Activated naive CD4-positive, alpha-beta T cell treated with anti-CD3 and anti-CD28 coated beads, Interleukin-2, amount 10 ng/mL, durations not matched to agents 7 days and 5 days (primary cell): ENCODE measurements at regions not wholly inside any gene's neighbourhood (a gene's known extent, or its start where the extent isn't known, plus 50 kb on each side); places are given as distances from the start of the nearest gene placed in this dataset.

Experiments used
- CTCF ChIA-PET: fragments of 350-600 bp; sonication (Branson Sonifier 250); formaldehyde crosslinking; loops from one replicate; lab custom pipeline; 2021; ENCODE audit warnings: antibody characterized with exemption; lab: Charles Lee
- DNase-seq: peaks from one replicate; pipeline ENCODE4 v3.0.0-alpha.2; 2020
- H3K27ac Mint-ChIP-seq: one replicate; pipeline ENCODE4 v1.8.0; 2021; ENCODE audit warnings: mild to moderate bottlenecking, moderate library complexity, mixed read lengths
- H3K27me3 Mint-ChIP-seq: one replicate; pipeline ENCODE4 v1.8.0; 2021; ENCODE audit warnings: mild to moderate bottlenecking, mixed read lengths
- H3K36me3 Mint-ChIP-seq: one replicate; pipeline ENCODE4 v1.8.0; 2021; ENCODE audit warnings: mixed read lengths
- H3K4me1 Mint-ChIP-seq: one replicate; pipeline ENCODE4 v1.8.0; 2021; ENCODE audit warnings: mixed read lengths
- H3K4me3 Mint-ChIP-seq: one replicate; pipeline ENCODE4 v1.8.0; 2021; ENCODE audit warnings: mild to moderate bottlenecking, moderate library complexity, mixed read lengths
- H3K9me3 Mint-ChIP-seq: one replicate; pipeline ENCODE4 v1.8.0; 2021; ENCODE audit warnings: mixed read lengths

DNA sequence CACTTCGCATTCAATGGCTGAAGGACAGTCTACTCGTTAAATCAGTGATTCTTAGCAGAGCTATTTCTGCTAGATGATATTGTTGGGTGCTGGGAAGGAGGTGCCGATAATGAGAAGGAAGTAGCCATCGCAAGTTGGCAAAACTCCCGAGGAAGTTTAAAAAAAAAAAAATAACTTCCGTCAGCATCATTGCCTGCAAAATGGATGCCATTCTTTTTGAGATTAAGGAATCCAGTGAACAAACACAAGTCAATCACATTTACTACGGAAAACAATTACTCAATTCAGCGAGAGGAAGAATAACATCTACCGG lies 74.4 kb upstream of the SFMBT2 start:
- H3K27ac Mint-ChIP-seq, result peak overlapping the region; percentile 95
- H3K4me3 Mint-ChIP-seq, result peak overlapping the region; percentile 49
- CTCF ChIA-PET, result interaction anchor here (0.8 to 1.6 kb wide), 2 partner anchors 13 to 202 kb away, joined by 3 read pairs; no protein-coding TSS in a partner anchor
- H3K27me3 Mint-ChIP-seq, result no peaks in the 10 kb centered on the region
- peaks cover 83% of the 10 kb centered on the region for H3K4me1 Mint-ChIP-seq
- peaks cover 11% of the 10 kb centered on the region for H3K9me3 Mint-ChIP-seq
- DNase-seq, result no peak
- H3K36me3 Mint-ChIP-seq, result peaks cover 21% of the 10 kb centered on the region

DNA sequence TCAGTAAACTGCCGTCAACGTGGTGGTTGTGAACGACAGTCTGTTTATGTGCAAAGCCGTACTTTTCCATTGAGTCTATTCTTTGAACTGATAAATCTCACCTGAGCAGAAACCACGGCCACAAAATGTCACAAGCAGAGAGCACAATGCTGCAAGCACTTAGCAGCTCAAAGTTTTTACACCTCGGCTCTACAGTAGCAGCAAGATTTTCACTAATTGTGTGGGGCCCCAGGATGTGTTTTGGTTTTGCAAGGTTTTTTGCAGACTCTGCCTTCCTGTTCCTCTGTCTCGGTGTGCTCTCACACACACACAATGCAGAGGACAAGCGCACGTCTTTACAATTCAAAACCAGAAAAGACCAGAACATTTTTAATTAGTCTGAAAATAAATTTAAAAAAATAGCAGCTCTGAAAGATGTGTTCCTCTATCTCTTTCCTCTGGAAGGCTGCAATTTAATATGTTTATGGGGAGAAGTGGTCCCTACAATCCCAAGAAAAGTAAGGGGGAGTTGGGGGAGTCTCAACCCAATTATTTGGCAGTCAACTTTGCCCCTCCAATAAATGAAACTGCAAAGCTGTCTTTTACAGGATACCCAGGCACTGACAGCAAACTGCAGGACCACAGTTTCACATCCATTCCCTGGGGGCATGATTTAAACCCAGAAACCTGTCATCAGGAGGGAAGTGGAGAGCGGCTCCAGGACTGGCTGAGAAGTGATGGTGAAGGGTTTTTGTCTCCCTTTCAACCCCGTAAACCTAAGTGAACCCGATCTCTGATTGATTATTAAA lies 73.8 kb upstream of the SFMBT2 start:
- Mint-ChIP-seq H3K36me3 (peaks cover 21% of the 10 kb centered on the region), H3K4me1 (peaks cover 86% of the 10 kb centered on the region), H3K9me3 (peaks cover 11% of the 10 kb centered on the region), H3K4me3 (peak overlapping the region; percentile 49), H3K27me3 (no peaks in the 10 kb centered on the region), H3K27ac (peak overlapping the region; percentile 95)
- CTCF ChIA-PET, result interaction anchor here (0.8 to 1.6 kb wide), 2 partner anchors 12 to 203 kb away, joined by 3 read pairs; no protein-coding TSS in a partner anchor
- peak; percentile 81 for DNase-seq

DNA sequence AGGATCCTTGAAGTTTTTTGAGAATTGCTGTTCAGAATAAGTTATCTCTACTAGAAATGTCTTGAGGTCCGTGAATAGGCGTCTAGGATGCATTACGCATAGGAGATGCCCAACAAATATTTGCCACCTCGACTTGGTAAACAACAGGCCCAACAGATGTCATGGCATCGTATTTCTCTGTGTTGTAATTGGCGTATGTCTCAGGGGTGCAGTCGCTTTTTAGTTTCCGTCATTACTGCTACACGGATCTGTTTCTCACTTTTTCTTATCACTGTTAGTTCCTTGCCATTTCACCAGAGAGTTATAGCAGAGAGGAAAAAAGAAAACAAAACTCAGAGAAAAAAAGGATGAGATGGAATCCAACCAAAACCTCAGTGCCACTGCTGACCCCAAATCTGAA lies 73.0 kb upstream of the SFMBT2 start:
- no peak for DNase-seq
- Mint-ChIP-seq H3K27ac (peak overlapping the region; percentile 95), H3K36me3 (peaks cover 21% of the 10 kb centered on the region), H3K4me1 (peaks cover 86% of the 10 kb centered on the region), H3K4me3 (peak overlapping the region; percentile 44), H3K27me3 (no peaks in the 10 kb centered on the region), H3K9me3 (peaks cover 11% of the 10 kb centered on the region)
- CTCF ChIA-PET, result interaction anchor here (1.6 kb wide), 1 partner anchor 11 kb away, joined by 3 read pairs; no protein-coding TSS in a partner anchor

DNA sequence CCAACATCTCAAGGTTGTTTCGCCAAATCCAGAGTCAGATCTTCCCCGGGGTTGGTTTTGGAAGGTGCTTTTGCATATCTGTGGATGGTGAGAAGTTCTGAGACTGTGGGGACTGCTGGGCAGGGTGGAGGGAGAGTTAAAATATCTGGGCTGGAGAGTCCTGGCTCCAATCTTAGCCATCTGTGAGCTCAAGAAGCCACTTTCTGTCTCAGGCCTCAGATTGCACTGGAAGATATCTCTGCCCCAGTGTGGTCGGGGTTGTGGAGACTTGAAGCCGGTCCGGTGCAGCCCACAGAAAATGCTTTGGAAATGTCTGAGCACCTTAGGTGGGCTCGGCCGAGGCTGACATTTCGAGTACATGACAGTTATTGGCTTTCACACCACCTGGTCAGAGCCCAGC lies 72.2 kb upstream of the SFMBT2 start:
- Mint-ChIP-seq H3K9me3 (peaks cover 11% of the 10 kb centered on the region), H3K36me3 (peaks cover 20% of the 10 kb centered on the region), H3K4me3 (no peak overlapping the region), H3K27me3 (no peaks in the 10 kb centered on the region), H3K27ac (peak overlapping the region; percentile 95), H3K4me1 (peaks cover 84% of the 10 kb centered on the region)
- DNase-seq, result no peak
- CTCF ChIA-PET, result interaction anchor here (1.0 kb wide), 2 partner anchors 9 to 42 kb away, joined by 3 read pairs; no protein-coding TSS in a partner anchor

DNA sequence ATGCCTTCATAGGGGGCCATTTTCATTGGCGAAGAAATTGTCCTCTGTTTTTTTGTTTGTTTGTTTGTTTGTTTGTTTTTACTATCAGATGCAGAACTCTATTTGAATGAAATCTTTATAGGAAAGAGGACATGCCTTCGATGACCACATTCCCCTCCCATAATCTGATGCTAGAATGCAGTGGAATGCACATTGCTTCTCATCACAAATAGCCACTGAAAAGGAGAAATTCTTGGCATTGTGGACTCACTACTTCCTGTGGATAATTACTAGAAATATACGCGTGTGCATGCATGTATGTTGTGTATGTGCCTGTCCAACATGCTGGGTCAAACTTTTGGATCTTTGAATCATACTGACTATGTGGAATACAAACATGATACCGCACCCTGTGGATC lies 70.5 kb upstream of the SFMBT2 start:
- Mint-ChIP-seq H3K4me1 (peaks cover 79% of the 10 kb centered on the region), H3K4me3 (no peak overlapping the region), H3K9me3 (peaks cover 4% of the 10 kb centered on the region), H3K27ac (peak overlapping the region; percentile 95), H3K36me3 (peaks cover 13% of the 10 kb centered on the region), H3K27me3 (no peaks in the 10 kb centered on the region)
- CTCF ChIA-PET, result no interaction called here
- no peak for DNase-seq

DNA sequence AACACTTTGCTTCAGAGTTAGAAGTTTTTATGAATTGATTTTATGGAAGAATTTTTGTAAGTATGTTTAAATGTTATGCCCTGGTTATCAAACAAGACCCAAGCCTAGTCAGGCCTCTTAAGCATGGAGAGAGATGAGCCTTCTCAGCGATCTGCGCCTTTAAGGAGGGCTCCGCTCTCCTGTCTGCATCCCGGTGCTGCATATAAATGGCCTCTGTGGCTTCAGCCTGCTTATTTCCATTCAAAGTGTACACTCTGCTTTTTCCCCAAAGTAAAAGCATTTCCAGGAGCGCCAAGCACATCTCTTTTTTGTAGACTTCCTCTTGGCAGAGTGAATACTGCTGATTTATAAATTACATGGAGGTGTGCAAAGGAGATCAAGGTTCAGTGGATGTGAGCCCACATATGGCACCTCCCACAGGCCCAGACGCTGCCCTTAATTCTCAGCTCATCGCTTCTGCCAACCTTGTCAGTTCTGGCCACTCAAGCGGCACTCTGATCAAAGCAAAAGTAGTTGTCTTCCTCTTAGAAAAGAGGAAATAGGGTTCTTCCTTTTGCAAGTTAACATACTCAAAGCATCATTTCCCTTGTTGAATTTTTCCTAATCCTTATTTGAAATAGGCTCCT lies 70.0 kb upstream of the SFMBT2 start:
- Mint-ChIP-seq H3K36me3 (peaks cover 11% of the 10 kb centered on the region), H3K27ac (peak overlapping the region; percentile 82), H3K4me3 (no peak overlapping the region), H3K27me3 (peaks cover 1% of the 10 kb centered on the region), H3K4me1 (peaks cover 76% of the 10 kb centered on the region), H3K9me3 (peaks cover 4% of the 10 kb centered on the region)
- CTCF ChIA-PET, result no interaction called here
- DNase-seq, result peak; percentile 25

DNA sequence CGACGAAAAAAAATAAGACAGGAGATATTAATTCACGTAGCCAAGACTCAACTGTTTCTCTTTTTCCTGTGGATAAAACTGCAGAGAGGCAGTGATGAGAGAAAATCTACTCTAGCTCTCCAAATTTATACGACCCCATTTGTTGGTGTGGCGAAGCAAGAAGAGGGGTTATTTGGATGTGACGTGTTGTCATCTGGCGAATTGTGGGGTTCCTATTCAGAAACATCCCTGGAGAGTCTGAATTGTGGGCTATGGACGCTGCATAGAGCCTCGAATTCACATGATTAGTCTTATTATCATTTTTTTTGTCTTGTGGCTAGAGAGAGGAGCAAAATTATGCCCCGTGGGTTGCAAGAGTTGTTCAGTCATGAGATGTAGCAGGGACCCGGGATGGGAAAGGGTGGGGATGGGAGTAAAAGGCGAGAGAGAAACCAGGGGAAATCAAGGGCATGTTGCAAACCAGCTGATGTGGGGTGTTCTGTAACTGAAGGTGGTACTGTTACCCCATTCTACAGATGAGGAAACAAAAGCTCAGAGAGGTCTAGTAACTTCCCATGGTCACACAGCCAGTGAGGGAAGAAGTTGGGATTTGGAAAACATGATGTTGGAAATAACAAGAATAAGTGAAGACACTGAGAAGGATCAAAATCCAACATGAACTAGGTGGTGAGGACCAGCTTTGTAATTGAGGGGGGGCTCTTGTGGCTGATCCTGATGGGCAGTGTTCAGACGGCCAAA lies 69.2 kb upstream of the SFMBT2 start:
- Mint-ChIP-seq H3K36me3 (peaks cover 7% of the 10 kb centered on the region), H3K27me3 (peaks cover 7% of the 10 kb centered on the region), H3K27ac (peak overlapping the region; percentile 66), H3K4me3 (no peak overlapping the region), H3K4me1 (peaks cover 72% of the 10 kb centered on the region), H3K9me3 (peaks cover 2% of the 10 kb centered on the region)
- CTCF ChIA-PET, result no interaction called here
- DNase-seq, result no peak

DNA sequence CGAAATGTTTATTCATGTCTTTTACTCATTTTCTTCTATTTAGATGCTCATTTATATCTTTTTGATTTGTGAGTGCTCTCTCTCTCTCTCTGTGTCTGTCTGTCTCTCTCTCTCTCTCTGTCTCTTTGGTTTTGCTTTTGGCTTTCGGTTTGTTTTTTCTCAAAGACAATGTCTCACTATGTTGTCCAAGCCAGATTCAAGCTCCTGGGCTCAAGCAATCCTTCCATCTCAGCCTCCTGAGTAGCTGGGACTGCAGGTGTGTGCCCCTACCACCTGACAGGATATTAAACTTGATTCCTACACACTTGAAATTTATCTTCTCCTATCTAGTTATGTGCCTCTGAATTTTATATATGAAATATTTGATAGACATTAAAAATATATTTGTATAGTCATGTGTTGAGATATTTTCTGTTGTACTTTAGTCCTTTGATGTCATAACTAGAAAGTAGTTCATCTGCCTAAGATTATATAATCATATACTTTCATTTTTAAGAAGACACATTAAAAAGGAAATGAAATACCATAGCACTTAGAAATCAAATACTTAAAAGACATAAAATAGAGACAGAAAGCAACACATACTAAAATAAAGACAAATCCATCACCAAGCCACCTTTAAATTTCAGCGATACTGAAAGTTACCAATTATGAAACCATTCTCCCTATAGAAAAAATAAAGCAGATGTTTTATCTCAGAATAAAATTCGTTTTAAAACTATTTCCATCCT lies 68.1 kb upstream of the SFMBT2 start:
- Mint-ChIP-seq H3K9me3 (peaks cover 2% of the 10 kb centered on the region), H3K27me3 (peaks cover 7% of the 10 kb centered on the region), H3K36me3 (peaks cover 7% of the 10 kb centered on the region), H3K4me1 (peaks cover 62% of the 10 kb centered on the region), H3K4me3 (no peak overlapping the region), H3K27ac (peak overlapping the region; percentile 75)
- DNase-seq, result no peak
- CTCF ChIA-PET, result no interaction called here

DNA sequence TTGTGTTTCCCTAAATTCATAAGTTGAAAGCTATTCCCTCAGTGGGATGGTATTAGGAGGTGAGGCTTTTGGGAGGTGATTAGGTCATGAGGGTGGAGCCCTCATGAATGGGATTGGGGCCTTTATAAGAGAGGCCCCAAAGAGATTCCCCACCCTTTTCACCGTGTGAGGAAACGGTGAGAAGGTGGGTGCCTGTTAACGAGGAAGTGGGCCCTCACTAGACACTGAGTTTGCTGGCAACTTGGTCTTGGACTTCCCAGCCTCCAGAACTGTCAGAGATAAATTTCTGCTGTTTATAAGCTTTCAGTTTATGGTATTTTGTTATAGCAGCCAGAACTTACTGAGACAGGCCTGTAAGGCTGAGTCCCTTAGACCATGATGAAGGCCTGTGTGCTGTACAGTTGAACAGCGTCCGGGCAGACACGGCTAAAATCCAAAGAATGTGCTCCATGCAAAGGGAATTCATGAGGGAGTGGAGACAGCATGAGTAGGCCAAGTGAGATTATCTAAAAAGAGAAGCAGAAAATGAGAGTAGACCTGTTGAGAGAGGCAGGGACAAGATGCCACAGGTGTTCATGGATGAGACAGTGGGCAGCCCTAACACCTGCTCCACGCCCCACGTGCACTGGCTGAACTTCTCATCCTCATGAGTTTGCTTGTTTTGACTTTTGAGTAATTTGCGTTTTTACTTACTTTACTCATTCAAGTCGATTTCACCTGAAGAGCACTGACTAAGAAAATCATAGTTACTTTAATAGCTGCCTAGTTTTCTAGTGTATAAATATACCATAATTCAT lies 66.9 kb upstream of the SFMBT2 start:
- CTCF ChIA-PET, result no interaction called here
- Mint-ChIP-seq H3K27me3 (peaks cover 7% of the 10 kb centered on the region), H3K4me1 (peaks cover 56% of the 10 kb centered on the region), H3K27ac (no peak overlapping the region), H3K36me3 (peaks cover 4% of the 10 kb centered on the region), H3K4me3 (no peak overlapping the region), H3K9me3 (no peaks in the 10 kb centered on the region)
- DNase-seq, result no peak

DNA sequence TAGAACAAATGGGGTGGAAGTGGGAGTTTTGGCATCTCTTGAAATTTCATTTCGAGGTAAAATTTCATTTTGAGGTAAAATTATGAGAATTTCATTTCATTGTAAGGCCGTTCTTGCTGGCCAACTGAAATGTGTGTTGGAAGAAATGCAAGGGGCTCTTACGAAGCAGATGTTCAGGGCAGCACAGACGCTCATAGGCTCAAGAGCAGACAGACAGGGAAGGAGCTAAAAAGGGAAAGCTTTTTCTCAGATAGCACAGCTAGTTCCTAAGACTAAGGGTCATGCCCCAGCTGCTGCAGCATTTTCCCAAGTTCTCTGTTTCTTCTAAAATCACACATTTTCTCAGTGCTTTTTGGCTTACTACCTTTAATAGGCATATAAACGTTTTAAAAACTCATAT lies 65.1 kb upstream of the SFMBT2 start:
- CTCF ChIA-PET, result no interaction called here
- Mint-ChIP-seq H3K4me3 (no peak overlapping the region), H3K27ac (no peak overlapping the region), H3K4me1 (peaks cover 56% of the 10 kb centered on the region), H3K27me3 (peaks cover 7% of the 10 kb centered on the region), H3K9me3 (no peaks in the 10 kb centered on the region), H3K36me3 (peaks cover 4% of the 10 kb centered on the region)
- no peak for DNase-seq

DNA sequence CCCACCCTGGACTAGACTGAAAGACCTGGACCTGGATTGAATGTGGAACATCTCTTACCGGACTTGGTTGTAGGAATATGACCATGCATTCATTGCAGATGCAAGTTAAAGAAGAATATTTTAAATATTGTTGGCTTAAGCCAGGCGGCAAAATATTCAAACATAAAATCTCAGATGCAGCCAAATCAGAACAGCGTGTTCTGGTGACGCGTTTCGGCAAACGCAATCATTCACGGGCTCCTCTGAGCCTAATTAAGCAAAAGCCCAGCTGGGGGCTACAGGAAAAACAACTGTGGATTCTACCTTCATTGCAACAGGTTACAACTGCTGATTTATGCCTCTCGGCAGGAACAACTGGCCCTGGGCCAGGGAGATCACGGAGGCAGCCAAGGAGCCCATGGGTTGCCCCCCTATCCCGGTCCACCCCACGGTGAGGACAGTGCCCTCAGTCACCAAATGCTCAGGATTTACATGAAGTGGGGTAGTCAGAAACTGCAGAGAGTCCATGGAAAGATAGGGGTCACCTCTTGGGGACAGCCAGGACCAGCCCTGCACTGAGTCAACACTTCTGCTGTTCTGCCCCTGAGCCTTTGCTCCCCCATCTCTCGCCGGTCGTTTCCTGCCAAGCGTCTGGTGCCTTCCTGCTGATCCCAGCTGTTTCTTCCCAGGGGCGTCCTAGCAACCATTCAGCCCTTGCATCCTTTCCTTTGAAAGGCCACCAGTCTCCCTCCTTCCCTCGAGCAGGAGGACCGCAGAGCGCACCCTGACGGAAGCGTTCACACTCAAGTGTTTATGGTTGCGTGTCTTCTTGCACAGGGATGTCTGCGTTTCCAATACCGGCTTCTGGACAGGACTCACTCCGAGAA lies 64.4 kb upstream of the SFMBT2 start:
- Mint-ChIP-seq H3K36me3 (peaks cover 4% of the 10 kb centered on the region), H3K27ac (no peak overlapping the region), H3K4me3 (no peak overlapping the region), H3K9me3 (no peaks in the 10 kb centered on the region), H3K27me3 (peaks cover 7% of the 10 kb centered on the region), H3K4me1 (peaks cover 53% of the 10 kb centered on the region)
- CTCF ChIA-PET, result no interaction called here
- DNase-seq, result no peak

DNA sequence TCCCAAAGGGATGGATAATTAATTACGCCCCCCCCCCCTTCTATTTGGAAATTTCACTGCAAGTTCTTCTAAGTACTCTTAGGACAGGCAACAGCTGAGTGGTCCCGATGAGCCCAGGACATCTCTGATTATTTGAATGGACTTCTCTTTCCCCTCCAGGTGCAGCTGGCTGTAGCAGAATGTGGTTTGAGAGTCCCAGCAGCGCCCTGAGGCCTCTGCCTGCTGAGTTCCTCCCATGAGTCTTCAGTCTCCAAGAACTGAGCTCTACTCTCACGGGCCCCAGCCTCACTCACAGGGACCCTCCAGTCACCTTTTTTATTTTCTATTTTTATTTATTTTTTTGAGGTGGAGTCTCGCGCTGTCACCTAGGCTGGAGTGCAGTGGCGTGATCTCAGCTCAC lies 63.6 kb upstream of the SFMBT2 start:
- CTCF ChIA-PET, result interaction anchor here (0.8 kb wide), 1 partner anchor 8 kb away, joined by 3 read pairs; no protein-coding TSS in a partner anchor
- H3K27me3 Mint-ChIP-seq, result peaks cover 11% of the 10 kb centered on the region
- peaks cover 2% of the 10 kb centered on the region for H3K36me3 Mint-ChIP-seq
- peaks cover 48% of the 10 kb centered on the region for H3K4me1 Mint-ChIP-seq
- no peak overlapping the region for H3K27ac Mint-ChIP-seq
- no peak for DNase-seq
- H3K9me3 Mint-ChIP-seq, result no peaks in the 10 kb centered on the region
- H3K4me3 Mint-ChIP-seq, result no peak overlapping the region
